Frontal cortex (tissue), 3 donors: ENCODE measurements at regions not wholly inside any gene's neighbourhood (a gene's known extent, or its start where the extent isn't known, plus 50 kb on each side); places are given as distances from the start of the nearest gene placed in this dataset.
"Not testable (repeated sequence)": the region's sequence is repeated elsewhere in the genome, so short reads cannot be mapped to it uniquely, and the experiment has no call there.

Source experiments
- DNase-seq, 2 donors: peaks; one replicate each; pipeline ENCODE4 v3.0.0; 2012; ENCODE audit warnings: low spot score in 2 of 2
- FAIRE-seq: peaks from 2 replicates; lab custom pipeline; 2012; peaks lifted over from hg19 to GRCh38; lab: Jason Lieb, UNC
- donor health status: control.
- donor health status: control.
- donor health status: control.

GRCh38 chr3:177626045-177626444 lies 428.8 kb upstream of the TBL1XR1 start:
- DNase-seq (no peak), FAIRE-seq (no peak)

- not testable (repeated sequence) for DNase-seq, FAIRE-seq
Observed at GRCh38 chr3:177628095-177628719, 430.9 kb upstream of the TBL1XR1 start.

GRCh38 chr3:177629276-177629675 lies 432.0 kb upstream of the TBL1XR1 start:
- no peak for FAIRE-seq
- DNase-seq = no peak

GRCh38 chr3:177633671-177634207 lies 436.5 kb upstream of the TBL1XR1 start:
- FAIRE-seq = no peak
- DNase-seq = no peak

- DNase-seq, FAIRE-seq: not testable (repeated sequence)
Observed at GRCh38 chr3:177635601-177636106, 438.4 kb upstream of the TBL1XR1 start.

GRCh38 chr3:177640319-177640965 lies 443.2 kb upstream of the TBL1XR1 start:
- DNase-seq (no peak), FAIRE-seq (no peak)

GRCh38 chr3:177641206-177641605 lies 443.9 kb upstream of the TBL1XR1 start:
- FAIRE-seq (no peak), DNase-seq (no peak)

GRCh38 chr3:177642042-177642803 lies 444.9 kb upstream of the TBL1XR1 start:
- FAIRE-seq = no peak

GRCh38 chr3:177642804-177643125 lies 445.5 kb upstream of the TBL1XR1 start:
- FAIRE-seq = no peak
- no peak for DNase-seq

More at GRCh38 chr3:177642042-177642803, 444.9 kb upstream of the TBL1XR1 start:
- no peak for DNase-seq

- FAIRE-seq (no peak), DNase-seq (no peak)
Observed at GRCh38 chr3:177646749-177647148, 449.5 kb upstream of the TBL1XR1 start.

GRCh38 chr3:177647341-177647740 lies 450.1 kb upstream of the TBL1XR1 start:
- DNase-seq = no peak
- FAIRE-seq = no peak

- FAIRE-seq = no peak
- DNase-seq = no peak
Observed at GRCh38 chr3:177647876-177648275, 450.6 kb upstream of the TBL1XR1 start.

- FAIRE-seq (no peak), DNase-seq (no peak)
Observed at GRCh38 chr3:177652556-177653291, 455.4 kb upstream of the TBL1XR1 start.

GRCh38 chr3:177657243-177657642 lies 460.0 kb upstream of the TBL1XR1 start:
- DNase-seq (no peak), FAIRE-seq (no peak)

- DNase-seq (no peak), FAIRE-seq (no peak)
Observed at GRCh38 chr3:177658354-177658753, 461.1 kb upstream of the TBL1XR1 start.

- FAIRE-seq, DNase-seq: not testable (repeated sequence)
Observed at GRCh38 chr3:177664380-177665103, 467.3 kb upstream of the TBL1XR1 start.

GRCh38 chr3:177665122-177665808 lies 468.0 kb upstream of the TBL1XR1 start:
- no peak for FAIRE-seq
- DNase-seq = no peak

- FAIRE-seq (no peak), DNase-seq (no peak)
Observed at GRCh38 chr3:177672252-177672911, 475.1 kb upstream of the TBL1XR1 start.
